Gastrocnemius medialis (tissue), 4 donors: ENCODE measurements at regions not wholly inside any gene's neighbourhood (a gene's known extent, or its start where the extent isn't known, plus 50 kb on each side); places are given as distances from the start of the nearest gene placed in this dataset.

ENCODE experiments used
- POLR2A ChIP-seq, 2 donors: fragments of 450-650 bp; IDR thresholded peaks; one replicate each; pipeline ENCODE4 v1.6.1; 2017; ENCODE audit warnings: antibody characterized with exemption in 2 of 2, mild to moderate bottlenecking in 2 of 2, moderate library complexity in 2 of 2
- TF ChIP-seq, protein P1 (sequence below), 5 experiments: fragments of 450-650 bp in 3 of 5; fragments of 200-600 bp in 2 of 5; sonication (generic) in 2 of 5; IDR thresholded peaks in 4 of 5; conservative IDR thresholded peaks in 1 of 5; 1 replicate in 4 of 5; 2 replicates in 1 of 5; pipeline ENCODE4 v1.5.1; 2016 to 2019; ENCODE audit warnings: antibody characterized with exemption in 5 of 5, mild to moderate bottlenecking in 3 of 5, moderate library complexity in 3 of 5

DNA sequence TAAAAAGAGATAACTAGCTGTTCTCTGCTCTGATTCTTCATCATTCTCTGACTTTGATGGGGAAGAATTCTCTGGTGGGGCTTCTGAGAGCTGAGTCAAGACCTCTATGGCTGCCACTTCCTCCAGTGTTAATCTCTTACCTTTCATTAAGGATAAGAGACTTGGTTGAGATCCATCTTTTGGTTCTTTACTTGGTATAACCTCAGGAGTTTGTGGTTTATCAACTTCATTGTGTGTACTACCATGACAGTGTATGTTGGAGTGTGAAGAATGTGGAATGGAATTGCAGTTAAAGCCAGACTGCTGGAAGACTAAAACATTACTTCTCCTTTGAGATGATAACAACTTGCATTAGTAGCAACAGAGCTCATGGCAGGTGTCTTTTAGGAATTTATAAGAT, 222.0 kb downstream of the SLITRK5 start:
- TF ChIP-seq, protein P1, sequence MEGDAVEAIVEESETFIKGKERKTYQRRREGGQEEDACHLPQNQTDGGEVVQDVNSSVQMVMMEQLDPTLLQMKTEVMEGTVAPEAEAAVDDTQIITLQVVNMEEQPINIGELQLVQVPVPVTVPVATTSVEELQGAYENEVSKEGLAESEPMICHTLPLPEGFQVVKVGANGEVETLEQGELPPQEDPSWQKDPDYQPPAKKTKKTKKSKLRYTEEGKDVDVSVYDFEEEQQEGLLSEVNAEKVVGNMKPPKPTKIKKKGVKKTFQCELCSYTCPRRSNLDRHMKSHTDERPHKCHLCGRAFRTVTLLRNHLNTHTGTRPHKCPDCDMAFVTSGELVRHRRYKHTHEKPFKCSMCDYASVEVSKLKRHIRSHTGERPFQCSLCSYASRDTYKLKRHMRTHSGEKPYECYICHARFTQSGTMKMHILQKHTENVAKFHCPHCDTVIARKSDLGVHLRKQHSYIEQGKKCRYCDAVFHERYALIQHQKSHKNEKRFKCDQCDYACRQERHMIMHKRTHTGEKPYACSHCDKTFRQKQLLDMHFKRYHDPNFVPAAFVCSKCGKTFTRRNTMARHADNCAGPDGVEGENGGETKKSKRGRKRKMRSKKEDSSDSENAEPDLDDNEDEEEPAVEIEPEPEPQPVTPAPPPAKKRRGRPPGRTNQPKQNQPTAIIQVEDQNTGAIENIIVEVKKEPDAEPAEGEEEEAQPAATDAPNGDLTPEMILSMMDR (IDR thresholded peaks at IDR 0.05 in 4 of 5, conservative IDR thresholded peaks at IDR 0.05 in 1 of 5), result no peak
- no peak for TF ChIP-seq POLR2A (IDR thresholded peaks at IDR 0.05)
